C4-2B (cell line): ENCODE measurements at regions not wholly inside any gene's neighbourhood (a gene's known extent, or its start where the extent isn't known, plus 50 kb on each side); places are given as distances from the start of the nearest gene placed in this dataset.

Experiments
- H3K27ac ChIP-seq: fragments of 450-650 bp; 2 replicates; pipeline ENCODE4 v1.5.1; 2017
- ZFX ChIP-seq: fragments of 450-650 bp; IDR thresholded peaks from 2 replicates; pipeline ENCODE4 v1.6.1; 2017
- TF ChIP-seq, protein P1 (sequence below): fragments of 450-650 bp; conservative IDR thresholded peaks from 2 replicates; pipeline ENCODE4 v1.5.1; 2017; ENCODE audit warnings: mild to moderate bottlenecking

DNA sequence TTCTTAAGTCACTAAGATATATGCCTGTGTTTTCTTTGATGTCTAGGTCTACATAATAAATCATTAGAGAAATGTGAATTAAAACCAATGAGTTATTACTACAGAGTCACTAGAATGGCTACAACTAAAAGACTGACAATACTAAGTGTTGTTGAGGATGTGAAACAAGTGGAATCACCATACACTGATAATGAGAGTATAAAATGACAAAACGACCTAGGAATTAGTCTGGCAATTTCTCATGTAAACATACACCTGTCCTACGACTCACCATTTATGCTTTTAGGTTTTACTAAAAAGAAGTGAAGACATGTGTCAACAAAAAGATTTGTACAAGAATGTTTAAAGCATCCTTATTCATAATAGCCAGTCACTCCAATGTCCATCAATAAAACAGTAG is 75.2 kb upstream of the SATB1 start:
- TF ChIP-seq, protein P1, sequence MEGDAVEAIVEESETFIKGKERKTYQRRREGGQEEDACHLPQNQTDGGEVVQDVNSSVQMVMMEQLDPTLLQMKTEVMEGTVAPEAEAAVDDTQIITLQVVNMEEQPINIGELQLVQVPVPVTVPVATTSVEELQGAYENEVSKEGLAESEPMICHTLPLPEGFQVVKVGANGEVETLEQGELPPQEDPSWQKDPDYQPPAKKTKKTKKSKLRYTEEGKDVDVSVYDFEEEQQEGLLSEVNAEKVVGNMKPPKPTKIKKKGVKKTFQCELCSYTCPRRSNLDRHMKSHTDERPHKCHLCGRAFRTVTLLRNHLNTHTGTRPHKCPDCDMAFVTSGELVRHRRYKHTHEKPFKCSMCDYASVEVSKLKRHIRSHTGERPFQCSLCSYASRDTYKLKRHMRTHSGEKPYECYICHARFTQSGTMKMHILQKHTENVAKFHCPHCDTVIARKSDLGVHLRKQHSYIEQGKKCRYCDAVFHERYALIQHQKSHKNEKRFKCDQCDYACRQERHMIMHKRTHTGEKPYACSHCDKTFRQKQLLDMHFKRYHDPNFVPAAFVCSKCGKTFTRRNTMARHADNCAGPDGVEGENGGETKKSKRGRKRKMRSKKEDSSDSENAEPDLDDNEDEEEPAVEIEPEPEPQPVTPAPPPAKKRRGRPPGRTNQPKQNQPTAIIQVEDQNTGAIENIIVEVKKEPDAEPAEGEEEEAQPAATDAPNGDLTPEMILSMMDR, result no peak
- no peak for TF ChIP-seq ZFX
- H3K27ac ChIP-seq, result no peak overlapping the region

DNA sequence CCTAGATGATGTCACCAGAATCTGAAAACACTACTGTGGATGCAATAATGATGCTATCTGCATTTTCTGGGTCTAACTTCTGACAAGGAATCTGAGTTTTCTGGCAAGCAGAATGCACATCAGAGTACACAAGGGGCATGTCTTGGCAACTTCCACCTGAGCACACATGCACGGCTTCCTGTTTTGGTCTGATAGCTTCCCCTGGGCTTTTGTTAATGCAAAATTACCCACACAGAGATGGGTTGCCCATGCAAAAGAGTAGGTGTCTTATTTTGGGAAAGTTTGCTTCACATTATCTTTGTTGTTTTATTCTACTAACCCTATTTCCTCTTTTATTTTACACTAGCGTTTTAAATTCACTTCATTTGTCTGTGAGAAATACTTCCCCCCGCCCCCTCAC is 74.2 kb upstream of the SATB1 start:
- H3K27ac ChIP-seq, result no peak overlapping the region

DNA sequence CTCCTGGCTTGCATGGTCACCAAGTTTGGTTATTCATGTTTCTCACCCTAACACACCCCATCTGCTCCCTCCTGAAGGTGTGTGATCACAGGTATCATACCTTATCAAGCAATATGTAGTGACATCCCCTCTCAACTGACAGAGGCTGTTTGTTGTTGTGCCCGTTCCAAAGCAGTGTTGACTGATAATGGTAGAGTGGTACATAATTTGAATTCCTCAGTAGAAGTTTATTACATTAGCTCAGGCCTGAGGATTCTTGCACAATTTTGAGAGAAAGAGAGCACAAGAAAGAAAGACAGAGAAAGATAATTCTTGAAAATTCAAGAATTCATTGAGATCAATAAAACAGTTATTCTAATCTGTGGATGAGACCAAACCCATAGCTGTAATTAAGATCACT is 69.1 kb upstream of the SATB1 start:
- TF ChIP-seq, protein P1, result no peak
- no peak for TF ChIP-seq ZFX
- no peak overlapping the region for H3K27ac ChIP-seq

More for the DNA sequence above, 74.2 kb upstream of the SATB1 start:
- no peak for TF ChIP-seq ZFX
- TF ChIP-seq, protein P1, result no peak

DNA sequence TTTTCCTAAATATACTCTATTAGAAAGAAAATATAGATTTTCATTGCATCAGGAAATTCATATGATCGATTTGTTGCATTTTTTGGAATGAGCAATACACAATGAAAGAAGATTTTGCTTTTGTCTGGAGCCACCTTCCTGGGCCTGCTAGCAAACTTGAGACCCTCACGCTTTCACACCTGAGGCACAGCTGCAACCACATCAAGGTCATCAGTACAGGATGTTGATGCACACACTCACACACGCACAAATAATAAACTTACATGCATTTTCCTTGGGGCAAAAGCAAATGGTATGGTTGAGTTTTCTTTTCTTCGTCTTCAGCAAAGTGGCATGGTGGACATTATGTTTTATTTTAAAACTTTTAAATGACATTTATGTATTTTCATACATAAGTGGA is 64.8 kb upstream of the SATB1 start:
- TF ChIP-seq ZFX, result no peak
- TF ChIP-seq, protein P1, result no peak
- no peak overlapping the region for H3K27ac ChIP-seq

DNA sequence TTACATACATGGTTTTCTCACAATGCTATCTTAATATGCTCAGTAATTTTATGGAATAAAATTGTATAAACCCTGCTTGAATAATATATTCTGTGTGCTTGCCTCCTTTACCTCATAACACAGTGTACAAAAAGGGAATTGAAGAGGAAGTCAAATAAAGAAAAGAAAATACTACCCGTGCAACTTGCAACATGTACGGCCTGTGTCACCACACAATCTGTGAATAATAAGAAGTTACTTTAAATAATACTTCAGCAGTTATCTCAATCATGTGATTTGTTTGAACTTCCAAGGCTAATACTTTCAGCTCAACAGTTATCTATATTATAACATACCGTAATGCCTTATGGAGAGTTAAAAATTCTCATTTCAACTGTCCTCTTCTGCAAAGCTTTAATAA is 58.1 kb upstream of the SATB1 start:
- TF ChIP-seq, protein P1, result no peak
- no peak for TF ChIP-seq ZFX
- H3K27ac ChIP-seq, result no peak overlapping the region

DNA sequence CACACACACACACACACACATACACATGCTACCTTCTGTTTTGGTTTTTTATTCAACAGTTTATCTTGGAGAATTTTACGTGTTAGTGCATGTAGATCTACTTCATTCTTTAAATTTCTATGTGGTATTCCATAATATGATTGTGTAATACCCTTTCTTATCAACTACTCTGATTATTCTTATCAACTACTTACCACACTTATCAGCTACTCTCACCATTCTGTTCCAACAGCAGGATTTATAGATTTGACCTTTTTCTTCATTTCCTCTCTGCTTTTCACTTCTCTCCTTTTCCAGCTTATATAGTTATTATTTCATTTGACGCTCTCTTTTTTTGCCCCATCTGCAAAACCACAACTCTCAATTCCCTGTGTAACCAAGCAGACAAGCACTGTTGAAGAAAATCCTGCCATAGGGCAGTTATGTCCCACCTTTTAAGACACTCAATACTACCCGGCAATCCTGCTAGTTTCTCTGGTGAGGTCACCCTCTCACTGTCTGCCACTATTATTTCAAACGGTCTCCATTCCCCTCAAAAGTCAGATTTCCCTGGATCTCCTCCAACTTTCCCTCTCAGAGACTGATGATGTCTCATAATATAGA is 56.9 kb upstream of the SATB1 start:
- no peak overlapping the region for H3K27ac ChIP-seq
- TF ChIP-seq, protein P1, result no peak
- TF ChIP-seq ZFX, result no peak

DNA sequence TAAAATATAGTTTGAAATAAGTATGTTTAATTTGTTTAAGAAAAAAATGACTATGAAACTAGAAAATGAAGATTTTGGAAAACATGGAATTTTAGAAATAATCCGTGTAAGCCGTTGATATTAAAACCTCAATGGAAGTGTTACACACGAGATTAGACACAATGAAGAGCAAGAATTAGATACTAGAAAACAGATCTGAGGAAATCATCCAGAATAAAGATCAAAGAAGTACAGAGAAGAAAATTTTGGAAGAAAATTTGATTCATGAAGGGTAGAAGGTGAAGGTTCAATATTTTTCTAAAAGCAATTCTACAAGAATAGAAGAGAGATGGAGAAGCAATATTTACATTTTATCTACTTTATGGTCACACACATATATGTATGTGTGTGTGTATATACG is 52.5 kb upstream of the SATB1 start:
- TF ChIP-seq ZFX, result no peak
- TF ChIP-seq, protein P1, result no peak
- no peak overlapping the region for H3K27ac ChIP-seq
